IMR-90 (cell line): ENCODE measurements at regions not wholly inside any gene's neighbourhood (a gene's known extent, or its start where the extent isn't known, plus 50 kb on each side); places are given as distances from the start of the nearest gene placed in this dataset.

ENCODE experiments used
- ATAC-seq: fragments of 200-7000 bp; cut with Tn5 transposase; 2 replicates; pipeline ENCODE4 v1.9.1; 2020; ENCODE audit warnings: low read depth, mild to moderate bottlenecking, moderate library complexity
- BruUV-seq: library from RNA; stranded (reverse); fragments of 400-500 nt; replicated peaks from 2 replicates; lab custom pipeline; 2021; lab: Mats Ljungman, UMichigan
- CTCF ChIA-PET: fragments of 300-600 bp; formaldehyde crosslinking; extraction: SDS; loops from one replicate; lab custom pipeline; 2021; ENCODE audit warnings: antibody characterized with exemption; lab: Yijun Ruan, JAX
- POLR2A ChIA-PET: fragments of 300-600 bp; sonication (Branson Sonifier 250); formaldehyde crosslinking; loops from one replicate; lab custom pipeline; 2022; ENCODE audit warnings: antibody characterized with exemption; ENCODE audit not compliant: unreplicated experiment; lab: Charles Lee
- DNase-seq: peaks from one replicate; pipeline ENCODE4 v3.0.0; 2013
- H2AFZ ChIP-seq: replicated peaks from 2 replicates; pipeline ENCODE3; 2013; ENCODE audit warnings: low read length, mild to moderate bottlenecking; ENCODE audit not compliant: poor library complexity
- H2AK5ac ChIP-seq: 2 replicates; pipeline ENCODE4 v1.6.1; 2013; ENCODE audit warnings: low read depth, low read length, inconsistent platforms
- H2AK9ac ChIP-seq: replicated peaks from 2 replicates; pipeline ENCODE3; 2013; ENCODE audit warnings: mild to moderate bottlenecking, low read depth, low read length, moderate library complexity; ENCODE audit not compliant: poor library complexity
- H2BK120ac ChIP-seq: 2 replicates; pipeline ENCODE4 v1.6.1; 2013; ENCODE audit warnings: low read depth, low read length, inconsistent platforms
- H2BK15ac ChIP-seq: 3 replicates; pipeline ENCODE4 v1.6.1; 2013; ENCODE audit warnings: low read depth, low read length, inconsistent platforms
- H2BK20ac ChIP-seq: 2 replicates; pipeline ENCODE4 v1.6.1; 2013; ENCODE audit warnings: low read depth, mild to moderate bottlenecking, inconsistent platforms, low read length, moderate library complexity
- H2BK5ac ChIP-seq: 2 replicates; pipeline ENCODE4 v1.6.1; 2013; ENCODE audit warnings: mild to moderate bottlenecking, low read depth, low read length, inconsistent platforms; ENCODE audit not compliant: poor library complexity, severe bottlenecking
- H3K14ac ChIP-seq: replicated peaks from 2 replicates; pipeline ENCODE4 v1.6.1; 2013; ENCODE audit warnings: low read depth, low read length, inconsistent platforms
- H3K18ac ChIP-seq: 2 replicates; pipeline ENCODE4 v1.6.1; 2013; ENCODE audit warnings: low read depth, low read length, control low read depth
- H3K23ac ChIP-seq: 2 replicates; pipeline ENCODE4 v1.6.1; 2013; ENCODE audit warnings: low read depth, low read length, inconsistent platforms
- H3K27ac ChIP-seq: 2 replicates; pipeline ENCODE4 v1.5.1; 2013; ENCODE audit warnings: mild to moderate bottlenecking, control low read depth, low read length; ENCODE audit not compliant: insufficient read depth
- H3K27me3 ChIP-seq: 2 replicates; pipeline ENCODE4 v1.6.1; 2013; ENCODE audit warnings: low read length; ENCODE audit not compliant: control insufficient read depth, insufficient read depth
- H3K36me3 ChIP-seq: 2 replicates; pipeline ENCODE4 v1.6.1; 2013; ENCODE audit warnings: low read length, mixed read lengths; ENCODE audit not compliant: control insufficient read depth, insufficient read depth
- H3K4ac ChIP-seq: 2 replicates; pipeline ENCODE4 v1.6.1; 2013; ENCODE audit warnings: low read depth, low read length, inconsistent platforms
- H3K4me1 ChIP-seq: 2 replicates; pipeline ENCODE4 v1.6.1; 2013; ENCODE audit warnings: low read length, mixed read lengths; ENCODE audit not compliant: control insufficient read depth, insufficient read depth
- H3K4me2 ChIP-seq: 2 replicates; pipeline ENCODE4 v1.6.1; 2013; ENCODE audit warnings: low read depth, mild to moderate bottlenecking, control low read depth, low read length, moderate library complexity
- H3K4me3 ChIP-seq: 2 replicates; pipeline ENCODE4 v1.5.1; 2013; ENCODE audit warnings: low read depth, mild to moderate bottlenecking, control low read depth, low read length, moderate library complexity; ENCODE audit not compliant: insufficient read depth
- H3K56ac ChIP-seq: 2 replicates; pipeline ENCODE4 v1.6.1; 2013; ENCODE audit warnings: low read length, inconsistent platforms; ENCODE audit not compliant: insufficient read depth; ENCODE audit errors: extremely low read depth
- H3K79me1 ChIP-seq, 2 experiments: 2 replicates each; pipeline ENCODE4 v1.6.1; 2013; ENCODE audit warnings: low read length in 2 of 2, inconsistent platforms in 1 of 2, low read depth in 1 of 2
- H3K9ac ChIP-seq: 2 replicates; pipeline ENCODE4 v1.6.1; 2013; ENCODE audit warnings: low read depth, low read length, control low read depth
- H3K9me1 ChIP-seq: 2 replicates; pipeline ENCODE4 v1.6.1; 2013; ENCODE audit warnings: low read length, inconsistent platforms; ENCODE audit not compliant: insufficient read depth
- H3K9me3 ChIP-seq: 2 replicates; pipeline ENCODE4 v1.6.1; 2013; ENCODE audit warnings: low read length; ENCODE audit not compliant: control insufficient read depth, insufficient read depth
- H4K20me1 ChIP-seq: 2 replicates; pipeline ENCODE4 v1.6.1; 2013; ENCODE audit warnings: low read length, inconsistent platforms; ENCODE audit not compliant: insufficient read depth
- H4K5ac ChIP-seq: 2 replicates; pipeline ENCODE4 v1.6.1; 2013; ENCODE audit warnings: mild to moderate bottlenecking, low read depth, low read length, control low read depth
- H4K8ac ChIP-seq, 2 experiments: 2 replicates each; pipeline ENCODE4 v1.6.1; 2013; ENCODE audit warnings: low read depth in 2 of 2, low read length in 2 of 2, control low read depth in 1 of 2, inconsistent platforms in 1 of 2
- H4K91ac ChIP-seq: 2 replicates; pipeline ENCODE4 v1.6.1; 2013; ENCODE audit warnings: low read depth, low read length, inconsistent platforms; ENCODE audit not compliant: insufficient read depth
- CEBPB ChIP-seq: IDR thresholded peaks from 2 replicates; pipeline ENCODE4 v1.6.1; 2012; ENCODE audit warnings: low read depth, low read length, improper control_type of control experiment
- CTCF ChIP-seq: conservative IDR thresholded peaks from 2 replicates; pipeline ENCODE4 v1.5.1; 2012; ENCODE audit warnings: mild to moderate bottlenecking, low read depth, low read length, improper control_type of control experiment
- ELK1 ChIP-seq: fragments of 150-350 bp; IDR thresholded peaks from 2 replicates; pipeline ENCODE4 v1.6.1; 2016; ENCODE audit warnings: low read depth, mild to moderate bottlenecking, low read length, moderate library complexity, borderline replicate concordance
- MAZ ChIP-seq: IDR thresholded peaks from 2 replicates; pipeline ENCODE4 v1.6.1; 2012; ENCODE audit warnings: low read depth, mild to moderate bottlenecking, low read length, improper control_type of control experiment, moderate library complexity, borderline replicate concordance
- MXI1 ChIP-seq: IDR thresholded peaks from 2 replicates; pipeline ENCODE4 v1.6.1; 2012; ENCODE audit warnings: low read depth, mild to moderate bottlenecking, low read length, moderate library complexity, borderline replicate concordance
- POLR2A ChIP-seq: IDR thresholded peaks from 2 replicates; pipeline ENCODE4 v1.6.1; 2012; ENCODE audit warnings: mild to moderate bottlenecking, low read depth, low read length
- RAD21 ChIP-seq: IDR thresholded peaks from 2 replicates; pipeline ENCODE4 v1.6.1; 2012; ENCODE audit warnings: low read length, improper control_type of control experiment
- SMC3 ChIP-seq: fragments of 150-350 bp; IDR thresholded peaks from 2 replicates; pipeline ENCODE4 v1.6.1; 2016; ENCODE audit warnings: low read depth, mild to moderate bottlenecking, antibody characterized with exemption, low read length, moderate library complexity
- WGBS, 2 experiments: methylation state at CpG; one replicate each; pipeline versions ENCODE4 v1.1.5 to v1.1.7; 2013; ENCODE audit warnings: missing lambda C conversion rate in 2 of 2; ENCODE audit not compliant: insufficient read length in 1 of 2; ENCODE audit errors: extremely low coverage in 2 of 2; 5-methylcytosine and 5-hydroxymethylcytosine counted together
- dilution Hi-C: fragments of 300-500 bp; cut with HindIII; formaldehyde crosslinking; loops from one replicate; pipeline ENCODE4 v1.14.3; 2018; ENCODE audit warnings: low sequenced_read_pairs; ENCODE audit not compliant: unreplicated experiment
- in situ Hi-C: fragments of 300-500 bp; cut with MboI; formaldehyde crosslinking; loops from 3 replicates; pipeline ENCODE4 v1.14.3; 2019; ENCODE audit warnings: low sequenced_read_pairs, inconsistent platforms, mixed read lengths
- intact Hi-C: fragments of 100-400 bp; cut with micrococcal nuclease; formaldehyde crosslinking; loops from 2 replicates; pipeline ENCODE4 v1.10.0; 2022

DNA sequence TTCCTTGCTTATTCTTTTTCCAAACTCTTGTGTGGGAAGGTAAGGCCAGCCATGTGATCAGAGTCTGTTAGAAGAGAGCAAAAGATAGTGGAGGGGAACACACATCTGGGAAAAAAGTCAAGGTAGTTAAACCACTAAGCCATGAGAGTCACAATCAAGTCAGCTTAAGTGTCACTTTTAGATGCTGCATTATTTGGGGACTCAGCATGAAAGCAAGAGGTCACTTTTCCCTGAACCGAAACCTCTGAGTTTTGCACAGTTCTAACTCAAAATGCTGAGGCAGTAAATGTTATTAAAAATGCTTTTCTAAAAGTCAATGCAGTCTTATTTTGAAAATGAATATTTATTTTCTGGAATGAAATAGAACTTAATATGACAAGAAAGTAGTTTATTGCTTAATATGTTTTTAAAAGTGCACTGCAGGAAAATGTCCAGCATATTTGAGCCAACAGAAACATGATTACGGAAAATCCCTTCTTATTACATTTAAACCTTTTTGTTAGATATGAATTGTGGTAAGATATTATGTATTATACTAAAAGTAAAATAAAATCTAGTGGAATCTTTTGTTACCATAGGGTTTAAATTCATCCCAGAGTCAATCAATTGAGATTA lies 69.3 kb downstream of the RBM11 start:
- no peak overlapping the region for H3K56ac ChIP-seq
- WGBS, 2 experiments: no CpG with 5 or more reads among the region's 2 CpGs
- no peak overlapping the region for H4K91ac ChIP-seq
- no peak overlapping the region for H3K27ac ChIP-seq
- H4K20me1 ChIP-seq: no peaks in the 10 kb centered on the region
- no peak overlapping the region for H3K9ac ChIP-seq
- no peak overlapping the region for H3K14ac ChIP-seq
- H2AFZ ChIP-seq: no peak overlapping the region
- dilution Hi-C loops: no loop called here
- no peak overlapping the region for H4K8ac ChIP-seq
- no peak overlapping the region for H2AK9ac ChIP-seq
- H3K9me1 ChIP-seq: no peaks in the 10 kb centered on the region
- H3K4me3 ChIP-seq: no peak overlapping the region
- H4K5ac ChIP-seq: no peak overlapping the region
- H3K4ac ChIP-seq: no peak overlapping the region
- no peaks in the 10 kb centered on the region for H3K9me3 ChIP-seq
- H2BK5ac ChIP-seq: no peak overlapping the region
- H3K79me1 ChIP-seq: no peaks in the 10 kb centered on the region
- intact Hi-C loops: no loop called here
- ATAC-seq: no peak
- no peaks in the 10 kb centered on the region for H3K4me1 ChIP-seq
- no peak overlapping the region for H3K18ac ChIP-seq
- no peak overlapping the region for H2BK15ac ChIP-seq
- ChIA-PET POLR2A (no interaction called here), CTCF (interaction anchor here (0.6 kb wide), 1 partner anchor 93 kb away, joined by 3 read pairs; no protein-coding TSS in a partner anchor)
- no peak overlapping the region for H2BK120ac ChIP-seq
- no peak overlapping the region for H2AK5ac ChIP-seq
- H3K27me3 ChIP-seq: no peaks in the 10 kb centered on the region
- no peak for DNase-seq
- in situ Hi-C loops: no loop called here
- H3K4me2 ChIP-seq: no peak overlapping the region
- BruUV-seq: no TSS peak
- H2BK20ac ChIP-seq: no peak overlapping the region
- TF ChIP-seq CTCF (no peak), SMC3 (no peak), CEBPB (no peak), MAZ (no peak), ELK1 (no peak), RAD21 (no peak), POLR2A (no peak), MXI1 (no peak)
- no peak overlapping the region for H3K23ac ChIP-seq
- H3K36me3 ChIP-seq: no peaks in the 10 kb centered on the region
